Superior temporal gyrus (tissue), 1 donor: ENCODE measurements at regions not wholly inside any gene's neighbourhood (a gene's known extent, or its start where the extent isn't known, plus 50 kb on each side); places are given as distances from the start of the nearest gene placed in this dataset.
"Not testable (repeated sequence)": the region's sequence is repeated elsewhere in the genome, so short reads cannot be mapped to it uniquely, and the experiment has no call there.

Experiments
- DNase-seq: peaks from one replicate; pipeline ENCODE4 v3.0.0-alpha.2; 2016; ENCODE audit errors: extremely low spot score

DNA sequence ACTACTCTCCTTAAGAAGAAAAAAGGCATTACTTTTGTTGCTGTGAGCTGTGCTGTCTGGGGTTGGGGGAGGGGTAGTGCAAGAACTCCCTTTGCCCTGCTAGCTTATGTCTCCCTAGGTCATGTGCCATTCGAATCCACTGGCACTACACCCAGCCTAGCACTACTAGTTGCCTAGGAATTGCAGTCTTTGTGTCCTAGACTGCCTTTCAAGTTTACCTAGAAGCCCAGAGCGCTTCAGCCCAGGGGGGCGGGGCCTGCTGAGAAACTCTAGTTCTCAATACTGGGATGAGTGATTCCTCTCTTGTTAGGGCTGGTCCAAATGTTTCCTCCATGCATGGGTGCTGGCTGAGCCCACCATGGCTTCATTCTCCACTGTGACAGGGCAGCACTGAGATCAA is 1011.5 kb downstream of the PCDH19 start:
- DNase-seq = no peak

- no peak for DNase-seq
Measured at GRCh38 chrX:99397879-99398278, 1012.2 kb downstream of the PCDH19 start.

DNA sequence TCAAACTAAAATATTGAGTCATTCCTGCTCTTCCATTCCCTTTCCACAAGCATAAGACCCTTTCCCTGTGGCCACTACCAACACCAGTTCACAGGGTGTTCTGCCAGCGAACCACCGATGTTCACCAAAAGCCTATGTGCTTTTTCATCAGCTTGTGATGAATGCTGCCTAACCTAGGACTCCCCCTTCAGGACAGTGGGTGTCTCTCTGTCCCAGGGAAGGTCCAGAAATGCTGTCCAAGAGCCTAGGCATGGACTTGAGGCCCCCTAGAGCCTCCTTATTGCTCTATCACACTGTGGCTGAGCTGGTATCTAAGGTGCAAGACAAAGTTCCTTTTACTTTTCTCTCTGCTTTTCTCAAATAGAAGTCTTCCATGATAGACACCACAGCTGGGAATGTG is 1015.6 kb downstream of the PCDH19 start:
- no peak for DNase-seq

GRCh38 chrX:99384594-99385374 is 1025.3 kb downstream of the PCDH19 start:
- DNase-seq = no peak

DNA sequence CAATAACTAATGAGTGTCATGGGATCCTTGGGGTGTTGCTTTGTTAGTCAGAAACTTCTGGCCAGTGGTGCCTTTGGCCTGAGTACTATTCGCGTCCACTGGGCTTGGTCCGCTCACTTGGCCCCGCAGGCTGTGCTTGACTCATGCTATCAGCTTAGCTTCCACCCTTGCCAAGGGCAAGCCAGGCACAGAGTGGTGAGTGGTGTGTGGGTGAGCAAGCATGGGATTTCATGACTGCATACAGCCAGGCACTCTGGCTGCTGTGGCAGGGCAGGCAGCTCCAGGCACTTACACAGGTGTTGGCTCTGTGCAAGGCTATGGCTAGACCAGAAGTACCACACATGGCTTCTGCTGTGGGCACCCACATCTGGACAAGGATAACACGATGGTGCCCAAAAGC is 1026.3 kb downstream of the PCDH19 start:
- DNase-seq = no peak

- DNase-seq = no peak
Measured at GRCh38 chrX:99371976-99372595, 1038.0 kb downstream of the PCDH19 start.

DNA sequence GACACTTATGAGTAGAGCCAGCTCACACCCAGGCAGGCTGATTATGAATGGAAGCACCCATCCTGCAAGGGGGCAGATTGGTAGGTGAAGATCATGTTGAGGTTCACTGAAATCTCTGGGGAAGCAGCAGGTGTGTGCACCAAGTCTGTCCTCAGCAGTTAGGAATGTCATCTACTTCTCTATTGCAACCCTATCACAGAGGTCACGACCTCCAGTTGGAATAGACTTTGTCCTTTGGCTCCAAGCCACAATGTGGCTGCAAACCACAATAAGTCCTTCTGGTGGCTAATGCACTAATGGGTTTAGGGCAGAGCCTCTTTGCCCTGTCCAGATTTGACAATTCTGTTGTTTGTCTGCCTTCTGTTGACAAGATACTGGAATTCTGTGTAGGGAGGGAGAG is 1056.7 kb downstream of the PCDH19 start:
- no peak for DNase-seq

DNA sequence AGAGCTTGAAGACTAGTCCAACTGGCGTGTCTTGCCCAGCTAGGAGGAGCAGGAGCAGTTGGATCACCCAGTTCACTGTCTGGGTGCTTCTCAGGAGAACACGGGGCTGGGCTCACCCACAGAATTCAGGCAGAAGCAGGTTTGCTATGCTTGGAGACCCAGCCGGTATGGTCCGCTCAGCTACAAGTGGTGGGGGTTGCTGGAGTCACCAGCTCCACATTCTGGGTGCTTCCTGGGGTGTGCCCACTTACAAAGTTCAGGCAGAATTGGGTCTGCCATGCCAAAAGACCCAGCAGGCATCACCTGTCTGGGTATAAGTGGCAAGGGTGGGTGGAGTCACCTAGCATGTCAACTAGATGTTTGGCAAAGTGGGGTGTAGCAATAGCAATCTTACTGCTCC is 1061.8 kb downstream of the PCDH19 start:
- no peak for DNase-seq

GRCh38 chrX:99308302-99308701 is 1101.8 kb downstream of the PCDH19 start:
- no peak for DNase-seq

DNA sequence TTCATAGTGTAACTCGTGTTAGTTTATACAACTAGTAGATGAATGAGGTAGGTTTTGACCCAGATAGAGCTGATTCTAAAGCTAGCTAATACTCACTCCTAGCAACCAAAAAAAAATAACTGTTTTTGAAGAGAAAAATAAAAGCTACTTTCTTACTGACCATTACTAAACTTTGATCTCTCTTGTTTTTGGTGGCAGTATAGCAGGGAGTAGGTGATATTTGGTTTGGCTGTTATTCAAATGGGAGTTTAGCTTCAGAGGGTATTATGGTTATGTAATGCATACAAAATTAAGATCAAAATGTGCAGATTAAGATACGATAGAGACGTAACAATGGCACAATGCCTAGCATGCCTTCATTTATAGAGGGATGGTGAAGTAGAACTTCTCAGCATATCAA is 1104.5 kb downstream of the PCDH19 start:
- no peak for DNase-seq

DNA sequence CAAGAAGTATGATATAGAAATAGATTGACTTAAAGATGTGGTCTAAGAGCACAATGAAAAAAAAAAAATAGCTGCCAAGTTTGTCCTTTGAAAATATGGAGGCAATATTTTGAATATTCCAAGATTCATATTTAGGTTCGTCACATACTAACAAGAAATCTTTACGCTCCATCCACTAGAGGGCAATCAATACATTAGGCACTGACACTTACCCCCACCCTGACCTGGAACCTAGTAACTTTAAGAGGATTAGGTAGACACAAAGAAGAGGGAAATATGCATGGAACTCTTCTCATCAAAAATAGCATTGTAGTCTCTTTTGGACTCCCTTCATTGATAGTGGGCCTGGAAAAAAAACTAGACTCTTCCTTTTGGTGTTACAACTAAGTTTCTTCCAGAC is 1108.1 kb downstream of the PCDH19 start:
- DNase-seq = peak; percentile 11

GRCh38 chrX:99271641-99272040 is 1138.4 kb downstream of the PCDH19 start:
- no peak for DNase-seq

DNA sequence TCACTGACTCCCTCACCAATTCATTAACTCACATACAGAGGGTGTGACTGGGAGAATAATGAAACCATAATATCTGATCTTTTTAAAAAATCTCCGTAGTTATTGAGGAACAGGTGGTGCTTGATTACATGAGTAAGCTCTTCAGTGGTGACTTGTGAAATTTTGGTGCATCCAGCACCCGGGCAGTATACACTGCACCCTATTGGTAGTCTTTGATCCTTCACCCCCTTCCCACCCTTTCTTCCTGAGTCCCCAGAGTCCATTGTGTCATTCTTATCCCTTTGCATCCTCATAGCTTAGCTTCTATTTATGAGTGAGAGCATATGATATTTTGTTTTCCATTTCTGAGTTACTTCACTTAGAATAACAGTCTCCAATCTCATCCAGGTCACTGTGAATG is 1143.8 kb downstream of the PCDH19 start:
- no peak for DNase-seq

GRCh38 chrX:99248180-99248579 is 1161.9 kb downstream of the PCDH19 start:
- no peak for DNase-seq

- no peak for DNase-seq
Measured at GRCh38 chrX:99242001-99242400, 1168.1 kb downstream of the PCDH19 start.

DNA sequence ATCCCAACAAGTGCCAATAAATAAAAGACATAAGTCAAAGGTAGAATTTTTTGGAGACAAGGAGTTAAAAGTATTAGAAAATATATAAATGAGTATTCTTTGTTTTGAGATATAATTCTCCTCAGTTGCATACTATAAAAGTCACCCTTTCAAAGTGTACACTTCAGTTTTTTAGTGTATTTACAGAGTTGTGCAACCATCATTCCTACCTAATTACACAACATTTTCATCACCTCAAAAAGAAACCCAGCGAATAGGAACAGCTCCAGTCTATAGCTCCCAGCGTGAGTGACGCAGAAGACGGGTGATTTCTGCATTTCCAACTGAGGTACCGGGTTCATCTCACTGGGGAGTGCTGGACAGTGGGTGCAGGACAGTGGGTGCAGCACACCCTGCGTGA is 1175.7 kb downstream of the PCDH19 start:
- not testable (repeated sequence) for DNase-seq

- peak; percentile 7 for DNase-seq
Measured at GRCh38 chrX:99192421-99192820, 1217.7 kb downstream of the PCDH19 start.

GRCh38 chrX:99184153-99184552 is 1225.9 kb downstream of the PCDH19 start:
- no peak for DNase-seq

- no peak for DNase-seq
Measured at GRCh38 chrX:99172958-99173357, 1237.1 kb downstream of the PCDH19 start.

DNA sequence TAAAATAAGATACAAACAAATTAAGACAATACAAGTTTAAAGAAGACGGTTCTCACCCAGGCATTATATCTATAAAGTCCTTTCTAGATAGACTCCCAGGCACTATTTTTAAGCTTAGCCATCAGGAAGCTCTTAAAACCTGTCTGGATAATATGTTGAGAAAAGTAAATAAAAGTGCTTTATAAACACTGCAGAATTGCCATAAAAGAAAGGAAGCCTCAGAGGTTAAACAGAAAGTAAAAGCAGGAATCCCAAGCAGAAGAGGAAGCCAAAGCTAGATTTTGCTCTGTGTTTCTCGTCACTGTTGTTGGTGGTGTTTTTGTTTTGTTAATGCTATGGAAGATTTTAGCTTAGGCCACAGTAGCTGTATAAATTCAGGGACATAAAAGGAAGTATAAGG is 1267.3 kb downstream of the PCDH19 start:
- DNase-seq = no peak

DNA sequence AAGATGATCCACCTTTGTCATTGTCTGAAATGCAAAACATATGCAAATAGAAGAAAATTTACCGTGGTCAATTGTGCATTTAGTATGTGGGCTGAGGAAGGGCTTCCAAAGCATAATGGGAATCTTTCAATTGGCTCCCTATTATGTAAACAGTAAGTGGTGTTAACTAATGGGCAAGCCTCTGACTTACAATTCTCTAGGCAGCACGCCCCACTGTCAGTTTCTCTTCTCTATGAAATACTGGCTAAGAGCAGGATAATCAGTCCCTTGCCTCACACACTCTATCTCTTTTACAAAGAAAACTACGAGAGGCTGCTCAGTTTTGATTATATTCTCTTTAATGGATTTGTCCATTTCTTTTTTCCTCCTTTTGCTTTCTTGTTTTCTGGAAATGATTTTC is 1272.6 kb downstream of the PCDH19 start:
- DNase-seq = no peak

DNA sequence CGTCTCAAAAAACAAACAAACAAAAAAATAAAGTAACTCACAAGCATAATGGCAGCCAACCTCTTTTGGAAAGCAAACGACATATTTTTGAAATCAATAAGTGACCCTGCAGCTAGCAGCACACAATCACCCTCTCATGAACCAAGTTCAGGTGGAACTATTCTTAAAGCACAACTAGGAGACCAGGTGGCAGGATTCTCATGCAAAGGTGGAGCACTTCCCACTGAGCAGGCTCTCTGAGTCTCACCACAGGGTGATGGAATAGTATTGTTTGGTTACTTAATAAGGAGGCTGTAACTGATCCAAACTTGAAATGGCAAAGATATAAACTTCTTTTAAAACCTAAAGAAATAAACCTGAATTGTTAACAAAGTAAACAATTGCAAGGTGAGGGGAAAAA is 1293.1 kb downstream of the PCDH19 start:
- no peak for DNase-seq

- DNase-seq = no peak
Measured at GRCh38 chrX:99095965-99096635, 1314.0 kb downstream of the PCDH19 start.
